ENCODE measurements at regions not wholly inside any gene's neighbourhood (a gene's known extent, or its start where the extent isn't known, plus 50 kb on each side); places are given as distances from the start of the nearest gene placed in this dataset.

- no peak for ATAC-seq (ENCODE audit: low FRiP score in 2 of 2)
- WGBS, 2 donors, result 62 to 67% methylated on average over 1 of the region's 1 CpG
Measured at GRCh38 chr6:82603871-82604270, 240.3 kb downstream of the TPBG start.

GRCh38 chr6:82607998-82608725 lies 244.5 kb downstream of the TPBG start:
- Histone ChIP-seq H3K4me1 (no peaks in the 10 kb centered on the region), H3K36me3 (no peaks in the 10 kb centered on the region), H3K4me3 (no peak overlapping the region), H3K27ac (no peak overlapping the region), H3K9me3 (no peaks in the 10 kb centered on the region), H3K27me3 (no peaks in the 10 kb centered on the region)
- WGBS, 2 donors, result 26 to 38% methylated on average over 1 of the region's 1 CpG
- TF ChIP-seq POLR2A (IDR thresholded peaks at IDR 0.05), result no peak
- no peak for DNase-seq
- no peak for ATAC-seq (ENCODE audit: low FRiP score in 2 of 2)

More at GRCh38 chr6:82603871-82604270, 240.3 kb downstream of the TPBG start:
- no peak for DNase-seq
- Histone ChIP-seq H3K4me3 (no peak overlapping the region), H3K9me3 (no peaks in the 10 kb centered on the region), H3K4me1 (no peaks in the 10 kb centered on the region), H3K27ac (no peak overlapping the region), H3K36me3 (no peaks in the 10 kb centered on the region), H3K27me3 (no peaks in the 10 kb centered on the region)
- TF ChIP-seq POLR2AphosphoS5 (IDR thresholded peaks at IDR 0.05) (no peak), EP300 (IDR thresholded peaks at IDR 0.05) (no peak), CTCF (IDR thresholded peaks at IDR 0.05) (no peak), POLR2A (IDR thresholded peaks at IDR 0.05) (no peak)

- no peak for DNase-seq
- no peak for ATAC-seq (ENCODE audit: low FRiP score in 2 of 2)
- Histone ChIP-seq H3K4me1 (no peaks in the 10 kb centered on the region), H3K27me3 (no peaks in the 10 kb centered on the region), H3K9me3 (no peaks in the 10 kb centered on the region), H3K27ac (no peak overlapping the region), H3K36me3 (no peaks in the 10 kb centered on the region), H3K4me3 (no peak overlapping the region)
- WGBS, 2 donors, result 88 to 89% methylated on average over 4 of the region's 4 CpGs
- no peak for TF ChIP-seq POLR2AphosphoS5 (IDR thresholded peaks at IDR 0.05)
- TF ChIP-seq POLR2A (IDR thresholded peaks at IDR 0.05), result no peak
- no peak for TF ChIP-seq EP300 (IDR thresholded peaks at IDR 0.05)
- no peak for TF ChIP-seq CTCF (IDR thresholded peaks at IDR 0.05)
Measured at GRCh38 chr6:82608781-82609180, 245.2 kb downstream of the TPBG start.

GRCh38 chr6:82611751-82612150 lies 248.1 kb downstream of the TPBG start:
- no peaks in the 10 kb centered on the region for H3K4me1 ChIP-seq
- ATAC-seq (ENCODE audit: low FRiP score in 2 of 2) (no peak), DNase-seq (no peak)
- H3K27me3 ChIP-seq, result no peaks in the 10 kb centered on the region
- 67 to 84% methylated on average over 1 of the region's 1 CpG for whole genome bisulfite sequencing, 2 donors
- no peaks in the 10 kb centered on the region for H3K9me3 ChIP-seq
- H3K4me3 ChIP-seq, result no peak overlapping the region
- H3K36me3 ChIP-seq, result no peaks in the 10 kb centered on the region
- H3K27ac ChIP-seq, result no peak overlapping the region
- TF ChIP-seq EP300 (IDR thresholded peaks at IDR 0.05) (no peak), POLR2AphosphoS5 (IDR thresholded peaks at IDR 0.05) (no peak), POLR2A (IDR thresholded peaks at IDR 0.05) (no peak), CTCF (IDR thresholded peaks at IDR 0.05) (no peak)

- Histone ChIP-seq H3K9me3 (no peaks in the 10 kb centered on the region), H3K4me1 (no peaks in the 10 kb centered on the region), H3K36me3 (no peaks in the 10 kb centered on the region), H3K27ac (no peak overlapping the region), H3K27me3 (no peaks in the 10 kb centered on the region), H3K4me3 (no peak overlapping the region)
- no peak for DNase-seq
- TF ChIP-seq POLR2AphosphoS5 (IDR thresholded peaks at IDR 0.05) (no peak), POLR2A (IDR thresholded peaks at IDR 0.05) (no peak), CTCF (IDR thresholded peaks at IDR 0.05) (no peak), EP300 (IDR thresholded peaks at IDR 0.05) (no peak)
- ATAC-seq (ENCODE audit: low FRiP score in 2 of 2), result no peak
- 89 to 93% methylated on average over 1 of the region's 1 CpG for WGBS, 2 donors
Measured at GRCh38 chr6:82612475-82613039, 248.9 kb downstream of the TPBG start.
